HG03342 (cell line): ENCODE measurements at regions not wholly inside any gene's neighbourhood (a gene's known extent, or its start where the extent isn't known, plus 50 kb on each side); places are given as distances from the start of the nearest gene placed in this dataset.

Experiments
- ATAC-seq: cut with Tn5 transposase; IDR thresholded peaks from one replicate; pipeline ENCODE4 v1.9.1; 2021; ENCODE audit warnings: mild to moderate bottlenecking, moderate library complexity; ENCODE audit not compliant: unreplicated experiment

DNA sequence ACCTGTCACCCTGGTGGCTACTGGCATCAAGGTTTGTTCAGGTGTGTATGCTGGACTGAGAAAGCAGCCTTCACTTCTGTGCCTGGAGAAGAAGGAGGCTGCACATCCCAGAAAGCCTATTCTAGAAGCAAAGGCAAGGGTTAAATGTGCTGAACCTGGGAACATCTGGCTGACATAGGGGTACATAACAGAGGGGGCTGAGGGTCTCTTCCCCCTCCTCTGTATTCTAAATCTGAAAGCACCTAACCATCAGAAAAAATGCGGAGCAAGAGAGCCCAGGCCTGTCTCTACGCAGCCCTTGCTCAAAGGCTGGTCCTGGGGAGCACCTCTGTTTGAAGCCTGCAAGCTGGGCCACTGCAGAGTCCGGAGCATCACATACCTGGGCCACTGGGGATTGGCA lies 53.2 kb upstream of the FSTL4 start:
- ATAC-seq = no peak

DNA sequence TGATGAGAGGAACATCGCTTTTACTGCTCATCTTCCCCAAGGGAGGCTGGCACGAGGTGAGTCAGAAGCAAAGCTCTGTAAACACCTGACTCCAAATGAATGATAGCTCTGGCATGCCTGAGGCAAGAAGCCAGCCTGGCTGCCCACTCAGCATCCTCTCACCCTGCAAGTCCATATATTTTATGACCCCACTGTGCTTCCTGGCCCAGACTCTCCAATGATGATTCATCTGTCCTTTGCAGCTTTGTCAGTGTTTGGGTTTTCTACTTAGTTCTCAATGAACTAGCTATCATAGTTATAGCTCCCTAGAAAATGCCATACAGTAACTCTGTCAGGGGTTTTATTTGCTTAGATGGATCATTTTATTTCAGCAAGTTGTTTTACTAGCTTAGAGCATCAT lies 52.1 kb upstream of the FSTL4 start:
- ATAC-seq = no peak

DNA sequence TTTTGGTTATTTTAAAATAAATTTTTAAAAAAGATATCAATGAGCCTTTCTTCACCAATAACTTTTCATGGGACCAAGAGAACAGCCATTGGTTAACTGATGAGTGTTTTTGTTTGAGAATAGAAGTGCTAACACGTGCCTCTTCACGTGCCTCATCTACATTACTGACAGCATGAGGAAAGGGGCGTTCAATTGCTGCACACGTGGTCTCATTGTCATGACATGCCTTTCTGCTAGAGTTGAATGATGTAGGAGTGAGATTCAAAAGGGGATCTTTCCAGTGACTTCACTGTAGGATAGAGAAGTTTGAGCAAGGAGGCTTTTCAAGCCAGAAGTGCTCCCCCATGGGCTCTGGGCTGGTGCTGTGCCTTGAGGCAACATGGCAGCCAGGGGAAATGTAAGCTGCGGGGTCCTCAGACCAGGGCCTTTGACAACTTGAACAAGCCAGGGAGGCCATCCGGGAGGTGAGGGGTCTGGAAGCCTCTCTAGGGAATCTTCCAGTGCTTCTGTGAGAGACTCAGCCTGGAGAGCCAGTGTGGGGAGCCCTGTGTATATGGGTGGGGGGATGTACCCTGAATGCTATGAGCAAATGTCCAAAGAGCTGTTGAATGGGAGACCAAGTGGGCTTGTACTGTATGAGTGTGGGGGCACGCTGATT lies 51.2 kb upstream of the FSTL4 start:
- ATAC-seq = no peak

DNA sequence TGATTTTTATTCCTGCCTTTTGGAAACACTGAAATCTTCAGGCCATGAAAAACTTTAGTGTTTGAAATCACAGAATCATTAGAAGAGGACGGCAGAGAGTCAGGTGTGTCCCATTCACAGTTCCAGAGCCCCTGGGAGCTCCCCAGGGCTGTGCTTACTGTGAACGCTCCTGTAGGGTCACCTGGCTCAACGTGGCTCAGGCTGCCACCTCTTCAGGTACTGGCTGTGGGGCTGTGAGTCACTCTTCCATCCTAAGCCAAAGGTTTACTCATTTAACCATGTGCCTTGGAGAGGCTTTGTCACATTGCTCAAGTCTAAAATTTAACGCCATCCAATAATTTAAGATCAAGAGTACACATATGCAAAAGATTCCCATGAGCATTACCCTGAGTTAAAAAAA lies 50.2 kb upstream of the FSTL4 start:
- no peak for ATAC-seq
